Peyer's patch (tissue), 4 donors: ENCODE measurements at regions not wholly inside any gene's neighbourhood (a gene's known extent, or its start where the extent isn't known, plus 50 kb on each side); places are given as distances from the start of the nearest gene placed in this dataset.
"Not testable (repeated sequence)": the region's sequence is repeated elsewhere in the genome, so short reads cannot be mapped to it uniquely, and the experiment has no call there.

Experiments used
- DNase-seq, 3 donors: peaks; one replicate each; pipeline ENCODE4 v3.0.0-alpha.2; 2017 to 2019
- H3K27ac ChIP-seq, 4 donors: fragments of 200-600 bp; sonication (generic); one replicate each; pipeline ENCODE4 v1.5.1; 2016 to 2019
- H3K27me3 ChIP-seq, 2 donors: fragments of 200-600 bp; sonication (generic); one replicate each; pipeline ENCODE4 v1.5.1; 2019
- H3K36me3 ChIP-seq, 3 donors: fragments of 200-600 bp; sonication (generic); one replicate each; pipeline ENCODE4 v1.5.1; 2016 to 2019
- H3K4me1 ChIP-seq, 4 donors: fragments of 200-600 bp; sonication (generic); one replicate each; pipeline ENCODE4 v1.5.1; 2016 to 2019
- H3K4me3 ChIP-seq, 4 donors: fragments of 200-600 bp; sonication (generic); 1 replicate in 3 of 4; 2 replicates in 1 of 4; pipeline ENCODE4 v1.5.1; 2016 to 2019; ENCODE audit warnings: mild to moderate bottlenecking in 1 of 4
- H3K9me3 ChIP-seq, 4 donors: fragments of 200-600 bp; sonication (generic); one replicate each; pipeline ENCODE4 v1.5.1; 2016 to 2019; ENCODE audit warnings: mild to moderate bottlenecking in 1 of 4
- CTCF ChIP-seq, 6 experiments: fragments of 450-650 bp in 4 of 6; fragments of 200-600 bp in 2 of 6; sonication (generic) in 1 of 6; IDR thresholded peaks; one replicate each; pipeline ENCODE4 v1.5.1; 2017 to 2019; ENCODE audit warnings: antibody characterized with exemption in 6 of 6, mild to moderate bottlenecking in 3 of 6, moderate library complexity in 1 of 6
- POLR2A ChIP-seq, 2 donors: fragments of 450-650 bp; IDR thresholded peaks; one replicate each; pipeline ENCODE4 v1.5.1; 2017; ENCODE audit warnings: antibody characterized with exemption in 2 of 2, mild to moderate bottlenecking in 2 of 2, moderate library complexity in 2 of 2

- H3K9me3 ChIP-seq, H3K4me1 ChIP-seq, H3K27ac ChIP-seq, H3K27me3 ChIP-seq, H3K4me3 ChIP-seq, DNase-seq, H3K36me3 ChIP-seq: not testable (repeated sequence)
These were observed 414.7 kb upstream of the NPAP1 start for GRCh38 chr15:24260854-24261253.

GRCh38 chr15:24268536-24269165 lies 406.9 kb upstream of the NPAP1 start:
- not testable (repeated sequence) for H3K4me3 ChIP-seq, H3K27me3 ChIP-seq, H3K36me3 ChIP-seq, H3K9me3 ChIP-seq, H3K27ac ChIP-seq, DNase-seq, H3K4me1 ChIP-seq

GRCh38 chr15:24269166-24269571 lies 406.4 kb upstream of the NPAP1 start:
- H3K4me3 ChIP-seq = no peak overlapping the region
- no peaks in the 10 kb centered on the region for H3K9me3 ChIP-seq
- DNase-seq = no peak
- H3K27me3 ChIP-seq = no peaks in the 10 kb centered on the region
- TF ChIP-seq POLR2A (IDR thresholded peaks at IDR 0.05) (no peak), CTCF (IDR thresholded peaks at IDR 0.05) (no peak)
- no peaks in the 10 kb centered on the region for H3K4me1 ChIP-seq
- H3K36me3 ChIP-seq = no peaks in the 10 kb centered on the region
- H3K27ac ChIP-seq = no peak overlapping the region

GRCh38 chr15:24269923-24270322 lies 405.7 kb upstream of the NPAP1 start:
- no peaks in the 10 kb centered on the region for H3K36me3 ChIP-seq
- no peak for DNase-seq
- TF ChIP-seq CTCF (IDR thresholded peaks at IDR 0.05) (no peak), POLR2A (IDR thresholded peaks at IDR 0.05) (no peak)
- no peak overlapping the region for H3K27ac ChIP-seq
- no peaks in the 10 kb centered on the region for H3K4me1 ChIP-seq
- no peaks in the 10 kb centered on the region for H3K27me3 ChIP-seq
- H3K4me3 ChIP-seq = no peak overlapping the region
- H3K9me3 ChIP-seq = no peaks in the 10 kb centered on the region

- H3K4me3 ChIP-seq, DNase-seq, H3K36me3 ChIP-seq, H3K27ac ChIP-seq, H3K27me3 ChIP-seq, H3K9me3 ChIP-seq, H3K4me1 ChIP-seq: not testable (repeated sequence)
These were observed 403.9 kb upstream of the NPAP1 start for GRCh38 chr15:24271496-24272244.

- no peak overlapping the region for H3K4me3 ChIP-seq
- H3K36me3 ChIP-seq = no peaks in the 10 kb centered on the region
- no peak for DNase-seq
- H3K9me3 ChIP-seq = no peaks in the 10 kb centered on the region
- no peaks in the 10 kb centered on the region for H3K4me1 ChIP-seq
- H3K27ac ChIP-seq = no peak overlapping the region
- H3K27me3 ChIP-seq = no peaks in the 10 kb centered on the region
- no peak for TF ChIP-seq CTCF (IDR thresholded peaks at IDR 0.05)
These were observed 382.7 kb upstream of the NPAP1 start for GRCh38 chr15:24292837-24293236.

- not testable (repeated sequence) for DNase-seq, H3K4me1 ChIP-seq, H3K36me3 ChIP-seq, H3K9me3 ChIP-seq, H3K27ac ChIP-seq, H3K27me3 ChIP-seq, H3K4me3 ChIP-seq
These were observed 374.7 kb upstream of the NPAP1 start for GRCh38 chr15:24300804-24301368.

- H3K27me3 ChIP-seq, H3K4me1 ChIP-seq, DNase-seq, H3K9me3 ChIP-seq, H3K27ac ChIP-seq, H3K36me3 ChIP-seq, H3K4me3 ChIP-seq: not testable (repeated sequence)
These were observed 373.6 kb upstream of the NPAP1 start for GRCh38 chr15:24301999-24302398.

GRCh38 chr15:24304747-24305146 lies 370.8 kb upstream of the NPAP1 start:
- H3K27ac ChIP-seq, H3K27me3 ChIP-seq, H3K4me1 ChIP-seq, H3K36me3 ChIP-seq, H3K4me3 ChIP-seq, DNase-seq, H3K9me3 ChIP-seq: not testable (repeated sequence)

GRCh38 chr15:24305643-24306042 lies 369.9 kb upstream of the NPAP1 start:
- H3K9me3 ChIP-seq, H3K4me1 ChIP-seq, H3K36me3 ChIP-seq, H3K4me3 ChIP-seq, DNase-seq, H3K27me3 ChIP-seq, H3K27ac ChIP-seq: not testable (repeated sequence)

- not testable (repeated sequence) for H3K9me3 ChIP-seq, DNase-seq, H3K27me3 ChIP-seq, H3K4me3 ChIP-seq, H3K27ac ChIP-seq, H3K36me3 ChIP-seq, H3K4me1 ChIP-seq
These were observed 365.9 kb upstream of the NPAP1 start for GRCh38 chr15:24309700-24310099.

GRCh38 chr15:24311692-24312091 lies 363.9 kb upstream of the NPAP1 start:
- not testable (repeated sequence) for DNase-seq, H3K4me3 ChIP-seq, H3K9me3 ChIP-seq, H3K27me3 ChIP-seq, H3K4me1 ChIP-seq, H3K27ac ChIP-seq, H3K36me3 ChIP-seq
